ENCODE measurements at regions not wholly inside any gene's neighbourhood (a gene's known extent, or its start where the extent isn't known, plus 50 kb on each side); places are given as distances from the start of the nearest gene placed in this dataset.
"Not testable (repeated sequence)": the region's sequence is repeated elsewhere in the genome, so short reads cannot be mapped to it uniquely, and the experiment has no call there.

GRCh38 chr1:118290571-118290970 is 105.5 kb upstream of the SPAG17 start:
- ChIA-PET CTCF (no interaction called here), POLR2A (no interaction called here)
- TF ChIP-seq CTCF (IDR thresholded peaks at IDR 0.05; ENCODE audit: control extremely low read depth, extremely low read depth, low read depth, missing control alignments): no peak
- DNase-seq (ENCODE audit: extremely low spot score): no peak

- TF ChIP-seq CTCF (IDR thresholded peaks at IDR 0.05; ENCODE audit: control extremely low read depth, extremely low read depth, low read depth, missing control alignments): no peak
- POLR2A ChIA-PET: no interaction called here
- DNase-seq (ENCODE audit: extremely low spot score): no peak
- CTCF ChIA-PET: no interaction called here
Observed at GRCh38 chr1:118290046-118290445, 105.0 kb upstream of the SPAG17 start.

- DNase-seq (ENCODE audit: extremely low spot score); POLR2A ChIA-PET; CTCF ChIA-PET: not testable (repeated sequence)
Observed at GRCh38 chr1:118280656-118281055, 95.6 kb upstream of the SPAG17 start.

GRCh38 chr1:118275472-118276115 is 90.6 kb upstream of the SPAG17 start:
- TF ChIP-seq CTCF (IDR thresholded peaks at IDR 0.05; ENCODE audit: control extremely low read depth, extremely low read depth, low read depth, missing control alignments): no peak
- ChIA-PET POLR2A (no interaction called here), CTCF (interaction anchor here (1.4 kb wide), 1 partner anchor 84 kb away, joined by 4 read pairs; no protein-coding TSS in a partner anchor)
- DNase-seq (ENCODE audit: extremely low spot score): no peak

- no peak for DNase-seq (ENCODE audit: extremely low spot score)
- ChIA-PET CTCF (no interaction called here), POLR2A (no interaction called here)
- no peak for TF ChIP-seq CTCF (IDR thresholded peaks at IDR 0.05; ENCODE audit: control extremely low read depth, extremely low read depth, low read depth, missing control alignments)
Observed at GRCh38 chr1:118272884-118273283, 87.9 kb upstream of the SPAG17 start.

- DNase-seq (ENCODE audit: extremely low spot score): peak; percentile 15
- POLR2A ChIA-PET: no interaction called here
- CTCF ChIA-PET: no interaction called here
- no peak for TF ChIP-seq CTCF (IDR thresholded peaks at IDR 0.05; ENCODE audit: control extremely low read depth, extremely low read depth, low read depth, missing control alignments)
Observed at GRCh38 chr1:118271883-118272282, 86.9 kb upstream of the SPAG17 start.

GRCh38 chr1:118269598-118269997 is 84.6 kb upstream of the SPAG17 start:
- TF ChIP-seq CTCF (IDR thresholded peaks at IDR 0.05; ENCODE audit: control extremely low read depth, extremely low read depth, low read depth, missing control alignments): no peak
- no peak for DNase-seq (ENCODE audit: extremely low spot score)
- CTCF ChIA-PET: no interaction called here
- POLR2A ChIA-PET: no interaction called here

Measured in GM10248 (cell line).